RWPE2 (cell line): ENCODE measurements at regions not wholly inside any gene's neighbourhood (a gene's known extent, or its start where the extent isn't known, plus 50 kb on each side); places are given as distances from the start of the nearest gene placed in this dataset.

ENCODE experiments used
- ATAC-seq: fragments of 200-7000 bp; cut with Tn5 transposase; 3 replicates; pipeline ENCODE4 v1.9.1; 2021; ENCODE audit warnings: low read depth
- DNase-seq: peaks from one replicate; pipeline ENCODE4 v3.0.0-alpha.2; 2020; ENCODE audit warnings: low spot score
- H3K27ac ChIP-seq: fragments of 450-650 bp; 2 replicates; pipeline ENCODE4 v1.5.1; 2017; ENCODE audit warnings: mild to moderate bottlenecking; ENCODE audit not compliant: poor library complexity, severe bottlenecking
- H3K27me3 ChIP-seq: fragments of 250-450 bp; sonication (Bioruptor Pico); 2 replicates; pipeline ENCODE4 v1.5.1; 2021; ENCODE audit warnings: mild to moderate bottlenecking, moderate library complexity; ENCODE audit not compliant: insufficient read depth, poor library complexity, severe bottlenecking
- H3K36me3 ChIP-seq: fragments of 250-450 bp; sonication (Bioruptor Pico); 2 replicates; pipeline ENCODE4 v1.5.1; 2020; ENCODE audit warnings: low read depth, mild to moderate bottlenecking, moderate library complexity
- H3K4me1 ChIP-seq: fragments of 250-450 bp; sonication (Bioruptor Pico); 2 replicates; pipeline ENCODE4 v1.5.1; 2021; ENCODE audit warnings: mild to moderate bottlenecking, moderate library complexity; ENCODE audit not compliant: insufficient read depth, poor library complexity, severe bottlenecking
- H3K4me3 ChIP-seq: fragments of 250-450 bp; sonication (Bioruptor Pico); 2 replicates; pipeline ENCODE4 v1.5.1; 2021; ENCODE audit warnings: mild to moderate bottlenecking, moderate library complexity; ENCODE audit not compliant: severe bottlenecking
- H3K9me3 ChIP-seq: fragments of 250-450 bp; sonication (Bioruptor Pico); 2 replicates; pipeline ENCODE4 v1.5.1; 2021; ENCODE audit warnings: mild to moderate bottlenecking, moderate library complexity; ENCODE audit not compliant: severe bottlenecking
- CTCF ChIP-seq: fragments of 450-650 bp; IDR thresholded peaks from one replicate; pipeline ENCODE4 v1.5.1; 2017; ENCODE audit warnings: mild to moderate bottlenecking, moderate library complexity; ENCODE audit not compliant: poor library complexity, severe bottlenecking

GRCh38 chrX:144791298-144791697 is 456.0 kb upstream of the SPANXN1 start:
- TF ChIP-seq CTCF = no peak
- no peak overlapping the region for H3K4me3 ChIP-seq
- no peaks in the 10 kb centered on the region for H3K27me3 ChIP-seq
- DNase-seq = no peak
- peaks cover 9% of the 10 kb centered on the region for H3K4me1 ChIP-seq
- H3K9me3 ChIP-seq = no peaks in the 10 kb centered on the region
- ATAC-seq = peak; percentile 79
- H3K27ac ChIP-seq = peak overlapping the region; percentile 45
- H3K36me3 ChIP-seq = no peaks in the 10 kb centered on the region

GRCh38 chrX:144798972-144799371 is 448.3 kb upstream of the SPANXN1 start:
- no peak for TF ChIP-seq CTCF
- ATAC-seq = no peak
- no peak overlapping the region for H3K27ac ChIP-seq

GRCh38 chrX:144801786-144802185 is 445.5 kb upstream of the SPANXN1 start:
- H3K9me3 ChIP-seq = no peaks in the 10 kb centered on the region
- TF ChIP-seq CTCF = no peak
- DNase-seq = no peak
- no peaks in the 10 kb centered on the region for H3K27me3 ChIP-seq
- no peak overlapping the region for H3K4me3 ChIP-seq
- H3K36me3 ChIP-seq = no peaks in the 10 kb centered on the region
- peaks cover 6% of the 10 kb centered on the region for H3K4me1 ChIP-seq
- peak; percentile 91 for ATAC-seq
- peak overlapping the region; percentile 19 for H3K27ac ChIP-seq

More at GRCh38 chrX:144798972-144799371, 448.3 kb upstream of the SPANXN1 start:
- no peak overlapping the region for H3K4me3 ChIP-seq
- no peaks in the 10 kb centered on the region for H3K9me3 ChIP-seq
- H3K4me1 ChIP-seq = peaks cover 6% of the 10 kb centered on the region
- H3K36me3 ChIP-seq = no peaks in the 10 kb centered on the region
- H3K27me3 ChIP-seq = no peaks in the 10 kb centered on the region
- no peak for DNase-seq

- ATAC-seq (no peak), DNase-seq (no peak)
- no peaks in the 10 kb centered on the region for H3K27me3 ChIP-seq
- no peak for TF ChIP-seq CTCF
- H3K4me1 ChIP-seq = no peaks in the 10 kb centered on the region
- H3K9me3 ChIP-seq = no peaks in the 10 kb centered on the region
- H3K36me3 ChIP-seq = no peaks in the 10 kb centered on the region
- H3K27ac ChIP-seq = no peak overlapping the region
- no peak overlapping the region for H3K4me3 ChIP-seq
Measured at GRCh38 chrX:144809025-144809424, 438.3 kb upstream of the SPANXN1 start.

- H3K36me3 ChIP-seq = no peaks in the 10 kb centered on the region
- H3K4me1 ChIP-seq = no peaks in the 10 kb centered on the region
- no peaks in the 10 kb centered on the region for H3K27me3 ChIP-seq
- H3K27ac ChIP-seq = no peak overlapping the region
- ATAC-seq (no peak), DNase-seq (no peak)
- no peak for TF ChIP-seq CTCF
- no peaks in the 10 kb centered on the region for H3K9me3 ChIP-seq
- H3K4me3 ChIP-seq = no peak overlapping the region
Measured at GRCh38 chrX:144810539-144810938, 436.8 kb upstream of the SPANXN1 start.
